ENCODE measurements at regions not wholly inside any gene's neighbourhood (a gene's known extent, or its start where the extent isn't known, plus 50 kb on each side); places are given as distances from the start of the nearest gene placed in this dataset.
"Not testable (repeated sequence)": the region's sequence is repeated elsewhere in the genome, so short reads cannot be mapped to it uniquely, and the experiment has no call there.

GRCh38 chr6:115811541-115811940 is 249.2 kb downstream of the FRK start:
- no peak for DNase-seq (ENCODE audit: low read depth)

DNA sequence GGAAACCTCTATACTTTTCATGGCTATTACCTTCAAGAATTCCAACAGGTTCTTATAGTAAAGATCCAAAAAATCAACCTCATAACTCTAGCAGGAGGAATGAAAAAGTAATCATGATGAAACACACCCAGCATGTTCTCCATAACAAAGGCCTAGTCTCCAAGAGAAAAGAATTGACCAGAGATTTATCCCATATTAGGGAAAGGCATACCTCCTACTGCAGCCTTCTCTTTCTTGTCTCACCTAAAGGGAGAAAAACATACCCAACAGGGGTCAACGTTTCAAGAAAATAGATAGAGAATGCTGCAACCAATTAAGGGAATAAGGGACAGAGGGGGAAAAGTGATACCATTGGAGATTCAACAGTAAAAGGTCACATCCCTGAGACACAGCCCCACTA is 262.5 kb downstream of the FRK start:
- no peak for DNase-seq (ENCODE audit: low read depth)

GRCh38 chr6:115796829-115797228 is 263.9 kb downstream of the FRK start:
- DNase-seq (ENCODE audit: low read depth), result no peak

- no peak for DNase-seq (ENCODE audit: low read depth)
Measured at GRCh38 chr6:115796061-115796460, 264.6 kb downstream of the FRK start.

DNA sequence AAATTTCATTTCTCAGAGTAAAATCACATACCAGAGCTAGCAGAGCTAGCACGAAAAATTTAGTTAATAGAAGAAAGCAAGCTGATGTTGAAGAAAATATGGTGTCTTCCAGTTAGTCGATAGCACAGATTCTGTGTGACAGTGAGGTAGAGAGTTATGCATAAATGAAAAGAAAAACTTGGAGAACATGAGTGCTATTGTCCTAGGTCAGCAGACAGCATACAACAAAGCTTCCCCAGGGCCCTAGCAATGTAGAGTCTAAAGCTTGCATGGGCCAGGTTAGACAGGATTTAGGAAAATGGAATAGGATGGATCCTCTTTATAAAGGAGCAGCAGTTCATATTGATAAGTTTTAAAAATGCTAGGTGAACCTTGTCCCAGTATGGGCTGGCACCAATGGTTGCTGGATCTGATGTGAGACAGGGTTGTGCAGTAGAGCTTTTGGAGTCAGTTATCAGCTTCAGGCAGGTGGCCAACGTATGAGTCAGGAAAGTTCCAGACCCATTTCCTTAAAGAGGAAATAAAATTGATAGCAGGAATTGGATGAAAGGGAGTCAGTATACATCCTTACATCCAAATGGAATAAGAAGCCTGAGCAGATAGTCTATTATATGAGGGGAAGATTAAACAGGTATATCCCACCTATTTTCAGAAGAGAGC is 277.2 kb downstream of the FRK start:
- no peak for DNase-seq (ENCODE audit: low read depth)

GRCh38 chr6:115782612-115783011 is 278.1 kb downstream of the FRK start:
- DNase-seq (ENCODE audit: low read depth), result no peak

- DNase-seq (ENCODE audit: low read depth), result no peak
Measured at GRCh38 chr6:115773741-115774140, 286.9 kb downstream of the FRK start.

DNA sequence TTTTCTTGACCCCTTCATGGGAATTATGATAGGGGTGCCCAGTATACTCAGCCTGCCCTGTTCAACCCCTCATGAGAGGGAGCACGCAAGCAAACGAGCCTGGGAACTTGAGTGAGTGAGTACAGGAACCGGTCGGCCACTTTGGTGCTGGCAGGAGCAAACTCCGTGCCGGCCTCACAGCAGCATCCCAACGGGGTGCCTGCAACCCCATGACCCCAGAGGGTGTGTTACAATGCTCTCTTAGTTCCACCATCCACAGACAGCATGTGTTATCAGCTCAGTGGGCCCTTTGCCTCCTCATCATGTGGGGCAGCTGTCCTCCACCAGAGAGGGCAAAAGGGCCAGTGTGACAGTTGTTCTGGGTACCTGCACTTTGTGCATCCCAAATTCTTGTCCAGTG is 289.8 kb downstream of the FRK start:
- no peak for DNase-seq (ENCODE audit: low read depth)

DNA sequence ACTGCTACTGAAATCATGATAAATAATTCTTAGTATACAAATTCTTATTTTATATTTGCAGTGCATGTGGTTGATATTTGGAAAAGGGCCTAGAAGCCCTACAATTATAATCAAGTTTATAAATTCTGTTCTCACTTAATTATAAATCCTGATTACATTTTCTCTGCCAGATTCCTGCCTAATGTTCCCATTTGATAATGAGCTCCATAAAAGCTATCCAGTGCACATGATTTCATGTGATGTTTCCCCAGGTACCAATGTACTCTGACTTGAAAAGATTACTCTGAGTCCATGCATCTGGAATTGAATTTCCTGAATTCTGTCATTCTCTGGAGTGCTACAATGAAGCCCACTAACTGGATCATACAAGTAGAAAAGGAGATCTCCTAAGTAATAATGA is 292.2 kb downstream of the FRK start:
- DNase-seq (ENCODE audit: low read depth), result no peak

GRCh38 chr6:115767931-115768330 is 292.8 kb downstream of the FRK start:
- no peak for DNase-seq (ENCODE audit: low read depth)

DNA sequence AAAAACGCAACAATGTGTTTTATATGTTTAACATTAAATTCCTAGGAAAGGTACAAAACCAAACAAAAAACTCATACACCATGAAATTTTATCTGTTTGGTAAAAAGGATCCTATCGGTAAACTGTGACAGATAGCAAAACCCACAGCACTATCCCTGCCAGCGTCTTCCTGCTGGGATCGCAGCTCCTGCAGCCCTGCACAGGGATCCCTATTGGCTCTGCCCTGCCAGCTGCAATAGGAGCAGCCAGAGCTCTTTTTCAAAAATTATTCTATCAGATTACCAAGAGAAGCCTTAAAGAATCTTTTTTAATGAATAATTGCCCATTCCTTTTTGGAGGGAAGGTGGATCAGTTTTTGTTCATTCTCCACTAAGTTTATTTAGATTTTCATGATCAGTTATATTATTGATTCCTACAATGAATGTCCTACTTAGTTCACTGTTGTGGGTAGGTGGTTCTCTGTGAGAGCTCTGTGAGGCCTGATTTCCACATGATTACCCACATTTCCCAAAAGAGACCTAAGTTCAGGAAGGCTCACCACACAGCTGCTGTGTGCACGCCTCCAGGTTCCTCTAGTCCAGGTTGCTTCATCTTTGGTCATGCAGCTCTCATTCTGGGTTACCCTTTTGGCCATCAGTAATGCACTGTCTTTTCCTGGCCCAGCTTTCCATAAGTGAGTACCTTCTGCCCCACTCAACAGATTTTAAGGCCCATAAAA is 293.8 kb downstream of the FRK start:
- DNase-seq (ENCODE audit: low read depth), result no peak

GRCh38 chr6:115765966-115766365 is 294.7 kb downstream of the FRK start:
- no peak for DNase-seq (ENCODE audit: low read depth)

DNA sequence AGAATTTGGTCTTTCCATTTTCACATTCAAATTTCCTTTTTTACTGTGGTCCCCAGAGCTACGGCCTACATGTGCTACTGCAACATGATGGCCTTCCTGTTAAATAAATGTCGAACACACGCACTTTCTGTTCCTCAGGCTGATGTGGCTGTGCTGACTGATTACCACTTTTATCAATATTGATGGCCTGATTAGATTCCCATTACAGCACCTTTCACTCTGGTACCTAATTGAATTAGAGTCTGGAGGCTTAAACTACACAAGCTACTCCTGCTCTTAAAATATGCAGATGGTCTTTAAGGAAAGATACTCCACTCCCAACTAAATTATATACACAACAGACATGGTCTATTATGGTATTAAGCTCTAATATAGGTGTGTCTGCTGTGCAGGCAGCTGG is 301.6 kb downstream of the FRK start:
- no peak for DNase-seq (ENCODE audit: low read depth)

DNA sequence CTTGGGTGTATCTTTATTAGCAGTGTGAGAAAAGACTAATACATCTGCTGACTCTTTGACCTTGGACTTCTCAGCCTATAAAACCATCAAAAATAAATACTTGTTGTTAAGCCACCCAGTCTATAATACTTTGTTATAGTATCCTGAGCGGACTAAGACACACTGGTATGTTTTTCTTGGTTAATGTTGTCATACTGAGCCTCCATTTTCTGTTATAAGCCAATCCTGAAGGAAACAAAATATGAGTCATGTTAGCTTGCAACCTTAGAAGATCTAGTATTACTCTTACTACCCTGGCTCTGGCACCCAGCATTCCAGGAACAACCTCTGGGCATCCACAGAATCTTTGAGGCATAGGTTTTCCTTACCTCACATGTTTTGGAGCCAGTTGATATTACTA is 307.2 kb downstream of the FRK start:
- DNase-seq (ENCODE audit: low read depth), result no peak

DNA sequence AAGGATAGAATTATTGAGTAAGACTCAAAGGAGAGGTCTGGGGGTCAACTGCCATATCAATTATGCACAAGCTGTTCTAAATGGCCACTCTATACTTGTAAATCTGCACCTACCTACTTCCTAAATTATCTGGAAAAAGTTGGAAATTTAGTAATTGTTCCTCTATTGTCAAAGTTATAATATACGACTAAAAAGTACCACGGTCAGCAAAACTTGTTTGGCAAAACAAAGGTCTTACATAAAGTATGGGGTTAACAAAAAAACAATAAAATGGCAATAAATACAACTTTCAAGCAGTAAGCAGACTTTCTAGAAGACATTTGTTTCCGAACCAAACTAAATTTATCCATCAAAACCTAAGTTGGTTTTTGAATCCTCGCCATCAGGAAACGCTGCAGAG is 309.7 kb downstream of the FRK start:
- no peak for DNase-seq (ENCODE audit: low read depth)

GRCh38 chr6:115750292-115750691 is 310.4 kb downstream of the FRK start:
- DNase-seq (ENCODE audit: low read depth), result no peak

- DNase-seq (ENCODE audit: low read depth), result no peak
Measured at GRCh38 chr6:115747719-115748118, 313.0 kb downstream of the FRK start.

DNA sequence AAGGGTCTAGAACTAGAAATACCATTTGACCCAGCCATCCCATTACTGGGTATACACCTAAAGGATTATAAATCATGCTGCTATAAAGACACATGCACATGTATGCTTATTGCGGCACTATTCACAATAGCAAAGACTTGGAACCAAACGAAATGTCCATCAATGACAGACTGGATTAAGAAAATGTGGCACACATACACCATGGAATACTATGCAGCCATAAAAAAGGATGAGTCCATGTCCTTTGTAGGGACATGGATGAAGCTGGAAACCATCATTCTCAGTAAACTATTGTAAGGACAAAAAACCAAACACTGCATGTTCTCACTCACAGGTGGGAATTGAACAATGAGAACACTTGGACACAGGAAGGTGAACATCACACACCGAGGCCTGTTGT is 314.1 kb downstream of the FRK start:
- DNase-seq (ENCODE audit: low read depth), result not testable (repeated sequence)

GRCh38 chr6:115740907-115741306 is 319.8 kb downstream of the FRK start:
- DNase-seq (ENCODE audit: low read depth), result no peak

DNA sequence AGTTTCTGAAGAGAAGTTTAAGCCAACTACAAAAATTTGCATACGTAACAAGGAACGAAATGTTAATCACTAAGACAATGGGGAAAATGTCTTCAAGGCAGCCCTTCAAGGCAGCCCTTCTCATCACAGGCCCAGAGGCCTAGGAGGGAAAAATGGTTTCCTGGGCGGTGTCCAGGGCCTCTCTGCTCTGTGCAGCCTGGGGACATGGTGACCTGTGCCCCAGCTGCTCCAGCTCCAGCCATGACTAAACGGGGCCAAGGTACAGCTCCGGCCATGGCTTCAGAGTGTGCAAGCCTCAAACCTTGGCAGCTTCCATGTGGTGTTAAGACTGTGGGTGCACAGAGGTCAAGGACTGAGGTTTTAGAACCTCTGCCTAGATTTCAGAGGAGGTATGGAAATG is 325.1 kb downstream of the FRK start:
- no peak for DNase-seq (ENCODE audit: low read depth)

DNA sequence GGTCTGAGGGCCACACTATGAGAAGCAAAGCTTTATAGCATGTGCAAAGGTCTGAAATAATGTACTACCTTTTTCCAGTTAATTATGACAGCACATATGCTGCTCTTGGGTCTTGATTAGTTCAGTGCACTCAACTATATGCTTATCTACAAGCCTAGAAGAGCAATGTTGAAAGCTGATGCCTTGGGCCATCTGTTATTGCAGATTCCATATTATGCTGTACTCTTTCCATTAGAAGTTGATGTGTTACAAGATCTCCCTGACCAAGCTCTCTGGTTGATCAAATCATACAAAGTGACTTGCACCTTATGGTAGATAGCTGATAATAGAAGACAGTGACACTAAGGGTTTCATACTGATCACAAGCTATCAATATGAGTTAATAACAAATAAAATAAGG is 327.3 kb downstream of the FRK start:
- DNase-seq (ENCODE audit: low read depth), result no peak

GRCh38 chr6:115729036-115729435 is 331.7 kb downstream of the FRK start:
- DNase-seq (ENCODE audit: low read depth), result no peak

DNA sequence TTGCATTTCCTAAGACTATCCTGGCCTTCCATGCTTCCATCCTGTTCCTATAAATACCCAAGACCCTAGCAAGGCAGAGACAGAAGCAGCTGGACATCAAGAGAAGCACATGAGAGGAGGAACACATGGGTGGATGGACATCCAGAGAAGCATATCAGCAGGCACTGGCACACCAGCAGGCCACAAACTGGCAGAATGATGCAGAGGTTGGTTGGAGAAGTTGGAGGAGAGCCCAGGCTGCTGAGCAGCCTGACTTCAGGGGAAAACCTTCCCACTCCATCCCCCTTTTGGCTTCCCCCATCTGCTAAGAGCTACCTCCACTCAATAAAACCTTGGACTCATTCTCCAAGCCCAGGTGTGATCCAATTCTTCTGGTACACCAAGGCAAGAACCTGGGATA is 332.5 kb downstream of the FRK start:
- no peak for DNase-seq (ENCODE audit: low read depth)

GRCh38 chr6:115721564-115721963 is 339.1 kb downstream of the FRK start:
- no peak for DNase-seq (ENCODE audit: low read depth)

Data from HS-27A (cell line).